ENCODE measurements at regions not wholly inside any gene's neighbourhood (a gene's known extent, or its start where the extent isn't known, plus 50 kb on each side); places are given as distances from the start of the nearest gene placed in this dataset.

GRCh38 chr6:905556-905955 lies 212.6 kb upstream of the EXOC2 start:
- Histone ChIP-seq H3K9me3 (ENCODE audit: control insufficient read depth, insufficient read depth, low read depth, low read length) (no peaks in the 10 kb centered on the region), H3K36me3 (ENCODE audit: control insufficient read depth in 2 of 2, insufficient read depth in 1 of 2, low read length in 2 of 2) (no peaks in the 10 kb centered on the region), H3K4me3 (ENCODE audit: low read depth, low read length) (no peak overlapping the region), H3K27ac (ENCODE audit: extremely low read depth, low read depth, low read length) (no peak overlapping the region), H3K4me1 (ENCODE audit: control insufficient read depth, insufficient read depth, low read length) (no peaks in the 10 kb centered on the region)
- POLR2A ChIA-PET = no interaction called here
- CTCF ChIA-PET = interaction anchor here (1.0 kb wide), 1 partner anchor 10 kb away, joined by 3 read pairs; no protein-coding TSS in a partner anchor
- TF ChIP-seq ZNF791 (tag by site-specific recombination; IDR thresholded peaks at IDR 0.05) (no peak), ZNF140 (tag by site-specific recombination; IDR thresholded peaks at IDR 0.05) (no peak), SP7 (tag by site-specific recombination; IDR thresholded peaks at IDR 0.05) (no peak), ZNF184 (tag by site-specific recombination; IDR thresholded peaks at IDR 0.05) (no peak), ZNF571 (tag by site-specific recombination; IDR thresholded peaks at IDR 0.05) (no peak), ZBTB21 (tag by site-specific recombination; IDR thresholded peaks at IDR 0.05) (no peak), ZNF560 (tag by site-specific recombination; IDR thresholded peaks at IDR 0.05; ENCODE audit: borderline replicate concordance) (no peak), ZBTB48 (tag by site-specific recombination; IDR thresholded peaks at IDR 0.05) (no peak), IKZF3 (tag by site-specific recombination; IDR thresholded peaks at IDR 0.05) (no peak), ZNF677 (tag by site-specific recombination; IDR thresholded peaks at IDR 0.05) (no peak), TRIM28 (IDR thresholded peaks at IDR 0.05; ENCODE audit: borderline replicate concordance, low read length) (no peak), ZNF146 (tag by site-specific recombination; IDR thresholded peaks at IDR 0.05) (no peak), SP2 (tag by site-specific recombination; IDR thresholded peaks at IDR 0.05) (no peak), ZNF311 (tag by site-specific recombination; IDR thresholded peaks at IDR 0.05; ENCODE audit: borderline replicate concordance) (no peak), KLF10 (tag by site-specific recombination; IDR thresholded peaks at IDR 0.05) (no peak), ZNF18 (tag by site-specific recombination; IDR thresholded peaks at IDR 0.05) (no peak), KLF17 (tag by site-specific recombination; IDR thresholded peaks at IDR 0.05) (no peak), ZNF394 (tag by site-specific recombination; IDR thresholded peaks at IDR 0.05; ENCODE audit: borderline replicate concordance) (no peak), ATF2 (tag by site-specific recombination; IDR thresholded peaks at IDR 0.05; ENCODE audit: low read depth) (no peak), ZBTB11 (tag by site-specific recombination; conservative IDR thresholded peaks at IDR 0.05; ENCODE audit: low read depth) (no peak)
